ENCODE measurements at regions not wholly inside any gene's neighbourhood (a gene's known extent, or its start where the extent isn't known, plus 50 kb on each side); places are given as distances from the start of the nearest gene placed in this dataset.
A peak's percentile ranks its signal among the peaks of the same experiment; 100 is the strongest.

DNA sequence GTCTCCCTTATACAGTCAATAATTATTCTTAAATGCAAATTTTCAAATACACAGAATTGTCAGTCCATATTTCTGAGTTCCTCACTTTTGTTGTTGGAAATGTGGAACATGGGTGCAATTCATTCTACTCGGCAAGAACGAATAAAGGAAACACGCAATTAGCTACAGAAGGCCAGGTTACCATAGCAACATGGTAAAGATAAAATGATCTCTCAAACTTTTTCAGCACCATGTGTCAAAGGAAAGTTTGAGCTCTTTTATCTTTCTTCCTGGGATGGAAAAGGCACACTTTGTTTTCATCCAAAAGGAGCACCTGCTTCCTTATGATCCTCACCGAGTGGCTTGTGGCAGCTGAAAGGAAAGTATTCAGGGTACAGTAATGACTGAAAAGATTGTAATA lies 595.0 kb downstream of the RPS29 start:
- no peak for DNase-seq

DNA sequence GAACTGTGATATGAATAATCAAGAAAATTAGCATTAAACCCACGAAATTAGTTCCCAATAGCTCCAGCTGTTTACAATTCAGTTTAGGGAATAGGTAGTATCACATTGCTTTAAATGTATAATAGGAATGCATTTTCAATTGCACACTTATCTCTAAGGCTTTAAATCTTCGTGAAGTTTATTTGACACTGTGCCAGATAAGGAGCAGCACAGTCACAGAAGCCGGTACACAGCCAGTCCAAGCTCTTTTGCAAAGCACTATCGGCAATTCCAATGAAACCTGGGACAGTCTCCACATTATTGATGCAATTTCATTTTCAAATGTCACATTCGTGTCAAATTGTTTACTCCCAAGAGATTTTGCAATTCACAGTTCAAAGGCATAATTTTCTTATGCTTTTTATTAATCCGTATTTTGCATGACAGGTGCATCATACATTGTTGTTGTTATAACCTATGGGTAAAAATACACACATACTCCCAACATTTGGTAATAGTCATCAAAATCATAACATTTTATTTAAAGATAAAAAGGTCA lies 602.8 kb downstream of the RPS29 start:
- DNase-seq: no peak

DNA sequence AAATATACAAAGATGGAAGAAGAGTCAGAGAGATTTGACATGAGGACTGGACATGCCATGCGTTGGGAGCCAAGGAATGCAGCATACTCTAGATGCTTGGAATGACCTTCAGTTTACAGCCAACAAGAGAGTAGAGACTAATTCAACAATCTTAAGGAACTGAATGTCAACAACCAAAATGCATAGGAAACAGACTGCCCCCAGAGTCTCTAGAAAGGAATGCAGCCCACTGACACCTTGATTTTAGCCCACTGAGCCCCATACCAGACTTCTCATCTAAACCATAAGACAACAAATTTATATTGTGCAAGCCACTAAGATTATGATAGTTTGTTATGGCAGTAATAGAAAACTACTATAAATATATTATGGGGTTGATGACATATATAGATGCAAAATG lies 611.2 kb downstream of the RPS29 start:
- no peak for DNase-seq

DNA sequence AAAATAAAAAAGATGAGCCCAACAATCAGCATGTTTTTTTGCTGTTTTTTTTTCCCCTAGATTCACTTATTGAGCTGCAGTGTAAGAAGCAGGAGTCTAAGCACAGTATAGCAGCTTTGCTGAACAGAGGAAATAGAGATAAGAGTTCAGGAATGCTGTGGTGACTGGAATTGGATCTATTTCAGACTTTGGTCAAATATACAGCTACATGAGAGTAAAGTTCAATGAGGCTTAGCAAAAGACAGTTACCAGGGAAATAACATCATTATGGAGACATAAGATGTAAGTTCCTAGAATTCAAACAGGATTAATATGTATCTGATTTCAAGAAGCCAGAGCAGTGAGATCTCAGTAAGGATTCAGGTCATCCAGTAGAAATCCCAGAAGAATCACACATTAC lies 613.0 kb downstream of the RPS29 start:
- no peak for DNase-seq

DNA sequence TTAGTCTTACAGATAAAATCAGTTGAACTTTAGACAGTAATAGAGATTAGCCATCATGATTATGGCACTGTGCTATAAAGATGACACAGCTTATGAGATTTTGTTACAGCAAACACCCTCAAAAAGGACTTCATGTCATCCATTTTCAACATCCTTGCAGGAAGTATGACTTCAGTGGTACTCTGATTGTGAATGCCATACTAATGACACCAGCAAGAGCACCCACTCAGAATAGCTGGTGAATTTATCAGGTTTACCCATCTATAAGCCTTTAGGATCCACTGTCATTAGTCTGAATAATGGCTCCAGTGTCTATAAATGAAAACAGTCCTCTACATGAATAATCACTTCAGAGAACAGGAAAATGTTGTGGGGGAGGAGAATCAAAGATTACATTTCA lies 615.2 kb downstream of the RPS29 start:
- DNase-seq: no peak

DNA sequence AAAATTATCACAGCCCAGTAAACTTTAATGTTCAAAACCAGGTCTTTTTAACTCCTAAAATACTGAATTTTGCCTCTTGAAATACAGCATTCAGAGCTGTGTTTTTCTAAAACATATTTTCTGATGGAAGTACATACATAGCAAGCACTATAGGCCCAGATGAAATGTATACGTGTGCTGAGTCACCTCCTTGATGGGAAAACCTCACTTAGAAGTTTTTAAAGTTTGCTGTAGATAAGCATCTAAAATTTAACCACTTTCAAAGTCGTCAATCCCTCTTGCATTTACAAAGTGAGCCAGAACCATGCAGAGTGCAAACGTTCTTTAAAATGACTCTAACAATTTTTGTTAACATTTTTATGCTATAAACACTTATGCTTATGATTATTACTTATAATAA lies 618.8 kb downstream of the RPS29 start:
- no peak for DNase-seq

DNA sequence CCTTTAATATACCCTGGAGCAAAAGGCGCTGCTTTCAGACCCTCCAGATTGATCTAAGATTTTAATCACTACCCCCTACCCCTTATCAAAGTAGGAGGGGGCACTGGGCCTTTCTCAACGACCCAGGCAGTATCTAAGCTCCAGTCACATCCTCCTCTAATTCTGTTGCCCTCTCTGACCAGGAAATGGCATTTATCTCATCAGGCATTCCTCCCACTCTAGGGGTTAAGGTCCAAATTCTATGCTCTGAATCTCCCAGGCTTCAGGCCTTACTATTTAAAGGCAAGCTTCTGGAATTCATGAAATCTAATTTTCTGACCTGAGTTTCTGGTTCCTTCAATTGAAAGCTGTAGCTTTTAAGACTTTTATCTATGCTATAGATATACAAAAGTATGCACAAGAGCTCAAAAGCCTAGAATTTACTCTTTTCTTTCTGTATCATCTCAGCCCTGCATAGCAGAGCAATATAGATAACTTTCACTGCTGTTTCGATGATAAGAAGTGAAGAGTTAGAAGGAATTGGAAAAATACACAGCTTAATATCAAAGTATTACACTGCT lies 622.9 kb downstream of the RPS29 start:
- no peak for DNase-seq

DNA sequence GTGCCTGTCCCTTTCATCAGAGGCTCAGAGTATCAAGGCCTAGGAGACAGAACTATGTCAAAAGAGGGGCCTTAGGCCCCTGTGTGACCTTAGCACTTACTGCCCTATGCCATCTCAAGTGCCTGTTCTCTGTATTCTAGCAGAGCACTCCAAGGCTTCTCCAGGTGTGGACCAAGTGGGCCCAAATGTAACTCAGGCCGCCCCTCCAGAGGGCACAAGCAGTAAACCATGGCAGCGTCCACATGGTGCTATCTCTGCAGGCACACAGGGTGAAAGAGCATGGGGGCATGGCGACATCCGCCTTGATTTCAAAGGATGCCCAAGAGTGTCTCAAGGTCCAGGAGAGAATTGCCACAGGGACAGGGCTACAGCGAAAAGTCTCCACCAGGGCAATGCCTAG lies 628.7 kb downstream of the RPS29 start:
- no peak for DNase-seq

DNA sequence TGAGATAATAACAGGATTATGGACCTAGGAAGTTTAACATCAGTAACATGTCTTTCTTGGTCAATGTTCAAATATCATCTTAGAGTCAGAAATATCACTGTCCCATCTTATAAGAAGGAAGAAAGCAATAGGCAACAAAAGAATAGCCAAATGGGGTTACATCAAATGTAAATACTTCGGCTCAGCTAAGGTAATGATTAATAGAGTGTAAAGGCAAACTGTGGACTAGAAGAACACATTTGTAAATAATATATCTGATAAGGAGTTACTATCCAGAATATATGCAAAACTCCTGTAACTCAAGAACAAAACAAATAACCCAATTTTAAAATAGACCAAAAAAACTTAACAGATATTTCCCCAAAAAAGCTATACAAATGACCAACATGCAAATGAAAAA lies 630.3 kb downstream of the RPS29 start:
- no peak for DNase-seq

DNA sequence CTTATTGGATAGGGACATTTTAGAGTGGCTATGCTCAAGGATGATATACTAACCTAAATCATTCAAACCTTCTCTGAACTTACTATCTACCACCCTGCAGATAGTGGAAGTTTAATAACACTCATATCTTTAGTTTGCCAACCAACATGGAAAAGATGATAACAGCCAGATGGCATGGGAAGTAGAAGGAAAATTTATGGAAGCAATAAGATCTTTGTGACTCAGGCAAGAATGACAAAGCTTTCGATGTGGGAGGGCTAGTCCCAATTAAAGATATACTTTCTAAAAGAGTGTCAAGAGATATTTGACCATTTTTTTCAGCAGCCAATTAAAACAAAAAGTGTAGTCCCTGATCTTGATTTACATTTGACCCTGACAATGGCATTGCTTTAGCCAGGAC lies 631.7 kb downstream of the RPS29 start:
- DNase-seq: no peak

DNA sequence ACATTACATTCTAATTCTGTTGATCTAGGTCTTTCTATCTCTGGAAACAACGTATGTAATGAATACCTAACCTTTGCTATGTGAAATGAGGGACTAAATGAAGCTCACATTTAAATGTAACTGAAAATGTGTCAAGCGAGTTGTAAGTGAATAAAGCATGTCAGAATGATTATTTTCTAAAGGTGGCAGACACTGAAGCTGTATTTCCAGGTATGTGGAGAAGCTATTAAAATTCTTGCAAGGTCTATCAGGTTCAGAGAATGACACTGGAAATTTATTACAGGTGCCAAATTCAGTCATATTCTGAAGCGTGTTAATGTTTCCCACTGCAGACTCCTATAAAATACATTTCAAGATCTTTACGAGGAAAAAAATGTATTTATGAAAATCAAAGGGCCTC lies 641.4 kb downstream of the RPS29 start:
- DNase-seq: no peak

DNA sequence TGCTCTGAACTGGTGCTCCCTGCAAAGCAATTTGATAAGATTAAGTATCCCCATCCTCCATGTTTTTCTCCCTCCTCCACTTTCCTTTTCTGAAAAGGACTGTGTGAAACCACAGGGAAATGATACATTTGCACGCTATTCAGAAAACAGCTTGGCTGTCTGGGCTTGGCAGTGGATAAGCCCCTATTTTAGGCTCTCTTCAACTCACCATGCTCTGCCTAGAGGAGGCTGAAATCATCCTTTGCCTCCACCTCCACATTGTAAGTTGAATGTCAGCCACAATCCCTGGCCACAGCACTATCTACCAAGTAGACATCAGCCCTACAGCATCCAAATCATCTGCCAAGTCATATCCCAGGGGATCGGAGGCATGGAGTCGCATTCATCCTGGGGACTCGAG lies 642.3 kb downstream of the RPS29 start:
- DNase-seq: peak in 1 of 2 experiments; percentile 48

DNA sequence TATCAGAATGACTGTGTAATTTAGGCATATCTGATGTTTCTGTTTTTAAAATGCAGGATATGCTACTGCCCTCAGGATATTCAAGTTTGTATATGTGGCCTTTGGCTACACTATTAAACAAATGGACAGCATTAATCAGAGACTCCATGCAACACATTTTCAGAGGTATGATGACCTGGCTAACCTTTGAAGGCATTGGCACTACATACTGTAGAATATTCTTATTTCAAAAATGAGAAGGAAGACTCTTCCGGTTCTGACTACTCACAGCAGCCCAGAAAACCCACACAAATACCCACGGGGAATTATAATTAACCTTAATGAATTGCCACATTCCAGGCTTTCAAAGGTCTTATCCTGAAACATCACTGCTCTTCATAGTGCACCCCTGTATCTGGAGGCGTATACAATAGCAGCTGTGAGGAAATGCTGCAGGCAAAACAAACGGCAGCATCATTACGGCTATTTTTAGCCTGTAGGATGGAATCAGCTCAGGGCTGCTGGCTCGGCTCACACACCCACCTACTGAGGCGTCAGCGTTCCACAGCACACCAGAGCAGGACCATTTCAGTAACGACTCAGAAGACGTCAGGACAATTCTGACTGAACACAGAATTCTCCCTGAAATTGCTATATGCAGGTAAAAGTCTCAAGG lies 648.5 kb downstream of the RPS29 start:
- DNase-seq: no peak

DNA sequence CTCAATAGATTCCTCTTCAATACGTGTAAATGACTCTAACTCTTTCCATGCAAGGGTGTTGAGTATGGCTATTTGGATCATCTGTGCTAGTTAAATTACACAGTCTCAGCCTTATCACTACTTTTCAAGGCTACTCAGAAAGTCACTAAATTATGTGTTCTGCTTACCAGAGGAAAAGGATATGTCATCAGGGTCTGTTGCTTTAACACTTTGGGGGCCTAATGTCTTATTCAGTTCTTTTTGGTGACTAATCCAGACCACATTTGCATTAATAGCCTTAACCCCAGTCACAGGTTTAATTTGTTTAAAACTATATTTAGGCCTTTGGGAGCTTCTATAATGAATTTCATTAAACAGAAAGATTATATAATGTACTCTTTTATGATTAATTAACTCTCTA lies 649.3 kb downstream of the RPS29 start:
- DNase-seq: no peak

DNA sequence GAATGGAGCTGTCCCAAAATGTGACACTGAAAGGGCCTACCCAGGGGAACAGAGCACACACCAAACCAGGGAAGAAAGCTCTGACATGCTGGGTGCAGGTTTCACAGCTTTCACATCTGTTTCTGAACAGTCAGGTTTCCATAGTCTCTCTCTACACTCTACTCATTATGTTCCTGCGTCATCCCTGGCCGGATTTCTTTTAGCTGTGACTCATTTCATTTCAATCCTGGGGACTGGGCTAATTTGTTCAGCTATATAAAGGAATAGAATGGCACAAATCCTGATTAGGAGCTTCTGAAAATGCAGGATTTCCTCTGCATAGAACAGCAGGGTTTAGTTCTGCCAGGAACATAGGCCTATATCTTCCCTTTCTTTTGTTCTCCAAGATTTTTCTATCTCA lies 649.8 kb downstream of the RPS29 start:
- DNase-seq: no peak

DNA sequence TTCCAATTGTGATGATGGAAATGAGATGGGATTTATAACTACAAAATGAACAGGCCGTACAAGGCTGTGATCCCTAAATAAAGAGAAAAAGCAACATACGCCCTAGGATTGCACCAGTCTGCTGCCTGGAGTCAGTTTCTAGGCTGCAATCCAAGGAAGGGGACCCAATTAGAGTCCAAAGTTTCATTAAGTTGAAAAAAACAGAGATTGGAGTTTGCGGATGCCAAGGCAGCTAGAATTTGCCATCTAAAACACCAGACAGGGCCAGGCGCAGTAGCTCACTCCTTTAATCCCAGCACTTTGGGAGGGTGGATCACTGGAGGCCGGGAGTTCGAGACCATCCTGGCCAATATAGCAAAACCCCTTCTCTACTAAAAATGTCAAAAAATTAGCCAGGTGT lies 661.0 kb downstream of the RPS29 start:
- peak in 1 of 2 experiments; percentile 28 for DNase-seq

DNA sequence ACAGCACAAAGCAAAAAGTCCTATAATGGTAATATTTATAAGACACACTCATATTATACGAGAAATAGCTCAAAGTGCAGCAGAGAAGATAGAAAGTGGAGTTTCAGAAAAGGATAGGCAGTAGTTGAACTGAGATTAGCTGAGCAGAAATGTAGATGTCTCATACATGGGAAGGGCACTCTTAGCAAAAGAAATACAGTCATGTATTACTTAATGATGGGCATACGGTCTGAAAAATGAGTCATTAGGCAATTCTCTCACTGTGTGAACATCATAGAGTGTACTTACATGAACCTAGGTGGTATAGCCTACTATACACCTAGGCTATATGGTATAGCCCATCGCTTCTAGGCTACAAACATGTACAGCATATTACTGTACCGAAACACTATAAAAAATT lies 671.3 kb downstream of the RPS29 start:
- DNase-seq: no peak

DNA sequence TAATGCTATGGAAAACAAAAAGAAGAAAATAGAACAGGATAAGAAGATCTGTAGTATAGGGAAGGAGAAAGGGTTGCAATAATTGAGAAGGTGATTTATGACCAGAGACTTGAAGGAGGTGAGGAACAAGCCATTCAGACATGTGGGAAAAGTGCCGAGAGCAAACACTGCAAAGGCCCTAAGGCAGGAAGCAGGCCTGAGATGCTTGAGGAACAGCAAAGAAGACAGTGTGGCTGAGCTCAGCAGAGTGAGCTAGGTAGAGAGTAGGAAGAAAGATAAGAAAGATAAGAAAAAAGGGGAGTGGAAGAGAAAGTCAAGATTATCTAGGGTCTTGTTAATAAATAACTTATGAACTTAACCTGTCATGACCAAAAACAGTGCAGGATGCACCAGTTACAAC lies 671.8 kb downstream of the RPS29 start:
- DNase-seq: no peak

DNA sequence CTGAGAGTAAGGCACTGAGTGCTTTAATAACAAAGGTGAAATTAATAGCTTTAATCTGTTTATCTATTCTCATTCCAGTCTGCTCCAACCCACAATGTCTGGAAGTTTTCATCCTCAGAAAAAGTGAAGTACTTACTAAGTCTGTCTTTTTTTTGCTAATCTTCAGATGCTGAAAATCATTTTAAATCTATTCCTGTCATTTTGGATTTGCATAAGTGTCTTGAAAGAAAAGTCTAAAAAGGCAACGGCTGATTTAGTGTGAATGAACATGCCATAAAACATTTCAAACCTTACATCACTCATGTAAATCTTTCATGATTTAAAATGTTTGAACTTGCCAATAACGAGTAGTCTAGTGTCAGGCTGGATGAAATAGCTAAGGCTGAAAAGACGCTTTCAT lies 685.6 kb downstream of the RPS29 start:
- DNase-seq: no peak

DNA sequence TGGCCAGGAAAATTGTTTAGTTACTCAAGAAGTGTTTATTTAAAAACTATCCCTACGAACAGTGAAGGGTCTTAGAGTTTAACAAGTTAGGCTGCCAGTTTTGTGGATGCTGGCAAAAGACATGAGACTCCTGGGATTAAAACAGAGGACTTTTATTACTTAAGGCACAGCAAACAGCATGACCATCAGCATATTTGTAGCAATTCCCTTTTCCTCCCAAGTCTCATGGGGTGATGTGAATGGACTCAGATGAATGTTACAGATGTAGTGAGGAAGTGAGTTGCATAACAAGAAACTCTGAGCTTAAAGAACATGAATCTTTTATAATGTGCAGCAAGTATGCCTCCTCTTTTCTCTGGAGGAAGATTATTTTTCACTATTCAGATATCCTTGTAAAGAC lies 695.8 kb downstream of the RPS29 start:
- no peak for DNase-seq

DNA sequence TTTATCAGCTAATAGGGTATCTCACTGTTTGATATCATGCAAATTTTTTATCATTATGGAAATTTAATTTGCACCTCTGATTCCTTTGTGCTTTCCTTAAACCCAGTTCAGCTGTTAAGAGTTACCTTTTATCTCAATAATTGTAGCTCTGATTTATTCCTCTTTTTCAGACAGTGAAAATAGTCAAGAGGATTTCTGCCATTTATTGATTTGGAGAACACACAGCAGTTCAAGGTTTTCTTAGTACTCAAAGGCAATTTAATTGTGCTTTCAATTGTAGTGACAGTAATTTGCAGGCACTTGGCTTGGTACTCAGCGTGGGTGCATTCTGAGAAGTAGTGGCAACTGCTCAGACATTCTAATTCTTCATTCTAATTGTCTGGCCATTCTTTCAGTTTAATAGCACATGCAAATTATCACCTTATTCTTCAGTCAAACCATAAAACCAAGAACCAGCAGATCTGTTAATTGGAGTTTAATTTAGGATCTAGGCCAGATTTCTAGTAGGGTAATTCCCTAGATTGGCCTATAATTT lies 709.3 kb downstream of the RPS29 start:
- DNase-seq: no peak

DNA sequence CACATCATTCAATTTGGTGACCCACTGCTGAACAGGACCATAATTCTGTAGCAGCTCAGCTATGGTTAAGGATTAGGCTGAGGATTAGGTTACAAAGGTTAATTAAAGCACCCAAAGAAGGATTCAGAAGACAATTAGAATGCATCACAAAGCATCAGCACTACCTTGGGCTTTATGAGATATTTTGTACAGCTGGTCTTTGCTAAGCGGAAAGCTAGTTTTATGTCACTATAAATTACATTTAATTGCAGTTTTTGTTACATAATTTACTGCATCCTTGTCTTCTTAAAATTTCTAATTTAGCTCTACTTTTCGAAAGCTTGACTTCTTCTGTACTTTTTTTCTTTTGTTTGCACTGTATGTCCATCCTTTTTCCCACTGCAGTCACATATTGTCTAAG lies 711.5 kb downstream of the RPS29 start:
- DNase-seq: no peak

DNA sequence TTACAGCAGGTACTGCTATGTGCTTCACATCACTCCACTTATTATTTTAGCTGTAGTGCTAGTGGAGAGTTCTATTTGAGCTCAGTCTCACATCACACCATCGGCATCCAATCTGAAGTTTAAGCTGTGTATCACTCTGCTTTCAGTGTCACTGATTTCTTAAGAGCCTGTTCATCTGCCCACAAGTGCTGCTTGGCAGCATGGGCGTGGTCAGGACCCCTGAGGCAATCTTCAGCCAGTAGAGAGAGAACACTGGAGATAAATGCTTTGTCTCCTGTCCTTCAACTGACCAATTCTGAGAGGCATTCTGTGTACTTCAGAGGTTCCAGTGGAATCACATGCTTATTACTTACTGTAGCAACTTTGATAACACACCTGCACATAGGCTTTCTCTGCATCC lies 728.8 kb downstream of the RPS29 start:
- no peak for DNase-seq

DNA sequence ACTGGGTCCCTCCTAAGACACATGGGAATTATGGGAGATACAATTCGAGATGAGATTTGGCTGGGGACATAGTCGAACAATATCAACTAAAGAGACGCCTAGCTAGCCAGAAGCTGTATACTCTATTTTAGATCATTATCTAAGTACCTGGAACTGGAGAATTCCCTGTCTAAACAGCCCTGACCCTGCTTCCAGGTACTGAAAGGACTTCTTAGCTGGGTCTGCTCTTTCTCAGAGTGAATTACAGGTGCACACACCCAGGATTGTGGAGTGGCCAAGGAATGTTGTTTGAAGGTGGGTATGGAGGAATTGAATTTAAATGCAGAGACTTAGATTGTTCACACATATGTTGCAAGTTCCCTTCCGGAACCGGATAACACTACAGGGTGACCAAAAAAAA lies 733.0 kb downstream of the RPS29 start:
- no peak for DNase-seq

DNA sequence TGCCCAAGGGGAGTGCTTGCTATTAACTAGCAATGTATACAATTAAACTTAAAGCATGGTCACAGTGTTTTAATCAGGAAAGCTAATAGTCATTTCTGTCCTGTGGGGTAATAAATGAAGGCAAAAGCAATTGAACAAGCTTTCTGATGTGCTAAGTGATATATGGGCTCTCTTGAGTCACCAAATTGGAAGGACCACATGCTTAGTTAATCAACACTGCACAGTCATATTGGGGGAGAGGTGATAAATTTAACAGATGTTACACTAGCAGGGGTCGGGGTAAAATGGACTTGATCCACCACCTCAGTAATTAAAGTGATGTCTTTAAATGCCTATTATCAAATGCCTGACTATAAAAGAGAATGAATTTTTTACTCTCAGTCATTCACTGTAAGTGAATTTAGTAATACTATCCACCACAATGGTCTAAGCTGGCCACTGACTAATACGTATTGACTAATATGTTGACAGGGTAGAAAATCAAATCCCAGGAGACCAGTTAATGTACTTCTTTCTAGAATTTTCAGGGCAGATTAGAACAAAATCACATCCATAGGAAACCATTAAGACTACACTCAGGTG lies 736.3 kb downstream of the RPS29 start:
- no peak for DNase-seq

Measured in NCI-H446 (cell line).